HG03439 (cell line): ENCODE measurements at regions not wholly inside any gene's neighbourhood (a gene's known extent, or its start where the extent isn't known, plus 50 kb on each side); places are given as distances from the start of the nearest gene placed in this dataset.

Experiments used
- ATAC-seq: cut with Tn5 transposase; IDR thresholded peaks from one replicate; pipeline ENCODE4 v1.9.1; 2021; ENCODE audit warnings: mild to moderate bottlenecking, moderate library complexity; ENCODE audit not compliant: unreplicated experiment

DNA sequence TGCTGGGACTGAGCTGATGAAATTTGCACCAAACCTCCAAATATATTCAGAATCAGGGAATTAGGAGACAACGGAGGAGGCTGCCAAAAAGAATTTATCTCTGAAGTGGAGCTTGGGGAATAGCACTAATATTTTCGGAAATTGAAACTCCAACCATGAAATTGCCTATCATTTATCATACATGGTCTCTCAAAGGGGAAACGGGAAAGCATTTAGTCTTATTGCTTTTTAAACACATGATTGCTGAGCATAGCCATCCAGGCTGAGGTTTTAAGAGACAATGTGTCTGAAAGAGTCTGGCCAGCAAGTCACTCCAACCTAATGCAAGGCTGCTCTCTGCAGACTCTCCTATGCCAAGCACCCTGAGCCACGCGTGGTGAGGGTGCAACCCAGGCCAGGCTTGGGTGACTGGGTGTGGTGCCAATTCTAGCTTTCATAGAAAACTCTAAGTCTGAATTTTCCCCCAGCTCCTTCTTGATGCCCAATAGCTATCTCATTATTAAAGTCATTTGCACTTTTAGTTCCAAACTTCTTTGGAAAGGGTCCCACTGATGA is 200.2 kb downstream of the RPLP1 start:
- ATAC-seq: no peak

DNA sequence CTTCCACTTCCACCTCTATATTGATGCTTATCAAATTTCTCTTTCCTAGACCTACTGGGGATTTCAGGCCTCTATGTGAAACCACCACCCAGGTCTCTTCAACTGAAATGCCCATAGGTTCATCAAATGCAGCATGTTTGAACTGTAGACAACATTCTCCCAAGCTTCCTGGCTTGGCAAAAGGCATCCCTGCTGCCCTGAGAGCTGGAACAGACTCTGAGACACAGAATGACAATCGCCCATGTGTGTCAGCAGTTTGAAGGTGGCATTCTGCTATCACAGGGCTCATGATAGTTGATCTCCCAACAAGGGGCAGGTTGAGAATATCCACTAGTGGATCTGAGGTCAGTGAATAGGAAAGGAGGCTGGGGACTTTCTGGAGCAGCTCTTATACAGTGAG is 200.7 kb downstream of the RPLP1 start:
- no peak for ATAC-seq

DNA sequence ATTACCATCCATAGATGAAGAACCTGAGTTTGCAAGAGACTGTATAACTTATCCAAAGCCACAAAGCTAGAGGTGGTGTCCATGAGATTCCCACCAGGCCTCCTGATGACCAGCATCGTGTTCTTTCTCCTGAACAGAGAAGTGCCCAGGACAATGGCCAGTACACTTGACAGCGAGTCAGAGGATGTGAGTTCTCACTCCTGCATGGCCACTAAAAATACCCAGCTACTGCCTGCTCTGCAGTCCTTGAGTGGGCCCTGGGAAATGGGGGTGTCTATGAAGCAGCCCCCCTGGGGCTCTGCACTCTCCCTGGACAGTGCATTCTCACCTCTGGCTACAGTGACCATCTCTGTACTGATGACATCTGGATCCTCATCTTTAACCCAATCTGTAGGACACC is 201.2 kb downstream of the RPLP1 start:
- ATAC-seq: no peak

GRCh38 chr15:69656271-69657030 is 203.8 kb downstream of the RPLP1 start:
- no peak for ATAC-seq

DNA sequence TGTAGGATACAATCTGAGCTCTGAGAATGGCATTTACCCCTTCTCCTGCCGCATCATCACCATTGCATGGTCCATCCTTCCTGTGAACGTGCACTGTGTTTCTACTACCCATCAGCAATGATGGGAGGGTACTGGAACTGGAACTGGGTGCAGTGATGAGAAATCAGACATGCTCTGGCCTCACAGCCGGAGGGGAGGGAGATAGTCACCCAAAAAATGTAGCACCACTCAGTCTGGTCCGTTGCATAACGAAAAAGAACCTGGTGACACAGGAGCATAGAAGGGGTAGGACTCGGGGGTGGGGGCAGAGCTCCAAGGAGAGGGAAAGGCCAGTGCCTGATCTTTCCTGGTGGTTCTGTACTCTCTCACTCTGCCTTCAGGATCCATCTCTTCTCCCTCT is 205.0 kb downstream of the RPLP1 start:
- ATAC-seq: no peak

DNA sequence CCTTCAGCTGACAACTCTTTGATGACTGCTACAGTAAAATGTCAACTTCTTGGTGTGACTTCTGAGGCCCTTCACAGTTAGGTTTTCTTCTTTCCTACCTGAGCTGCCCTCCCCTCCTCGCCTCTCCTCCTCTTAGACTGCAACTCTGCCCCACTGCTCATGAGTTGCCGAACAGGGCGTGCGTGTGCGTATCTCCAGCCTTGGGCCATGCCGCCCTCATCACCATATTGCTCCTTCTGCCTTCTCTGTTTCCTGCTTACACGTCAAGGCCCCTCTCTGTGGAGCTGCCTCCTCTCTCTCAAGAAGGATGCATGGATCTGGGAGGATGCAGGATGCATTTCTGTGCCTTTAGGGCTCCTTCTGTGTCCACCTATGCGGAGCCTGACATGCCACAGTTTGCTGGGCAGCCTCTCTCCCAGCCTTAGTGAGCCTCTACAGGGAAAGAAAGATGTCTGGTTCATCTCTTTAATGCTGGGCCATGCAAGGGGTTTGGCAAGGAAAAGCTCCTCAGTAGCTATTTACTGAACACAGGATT is 205.9 kb downstream of the RPLP1 start:
- ATAC-seq: no peak

GRCh38 chr15:69659454-69660050 is 206.9 kb downstream of the RPLP1 start:
- no peak for ATAC-seq

GRCh38 chr15:69660114-69660513 is 207.5 kb downstream of the RPLP1 start:
- no peak for ATAC-seq

DNA sequence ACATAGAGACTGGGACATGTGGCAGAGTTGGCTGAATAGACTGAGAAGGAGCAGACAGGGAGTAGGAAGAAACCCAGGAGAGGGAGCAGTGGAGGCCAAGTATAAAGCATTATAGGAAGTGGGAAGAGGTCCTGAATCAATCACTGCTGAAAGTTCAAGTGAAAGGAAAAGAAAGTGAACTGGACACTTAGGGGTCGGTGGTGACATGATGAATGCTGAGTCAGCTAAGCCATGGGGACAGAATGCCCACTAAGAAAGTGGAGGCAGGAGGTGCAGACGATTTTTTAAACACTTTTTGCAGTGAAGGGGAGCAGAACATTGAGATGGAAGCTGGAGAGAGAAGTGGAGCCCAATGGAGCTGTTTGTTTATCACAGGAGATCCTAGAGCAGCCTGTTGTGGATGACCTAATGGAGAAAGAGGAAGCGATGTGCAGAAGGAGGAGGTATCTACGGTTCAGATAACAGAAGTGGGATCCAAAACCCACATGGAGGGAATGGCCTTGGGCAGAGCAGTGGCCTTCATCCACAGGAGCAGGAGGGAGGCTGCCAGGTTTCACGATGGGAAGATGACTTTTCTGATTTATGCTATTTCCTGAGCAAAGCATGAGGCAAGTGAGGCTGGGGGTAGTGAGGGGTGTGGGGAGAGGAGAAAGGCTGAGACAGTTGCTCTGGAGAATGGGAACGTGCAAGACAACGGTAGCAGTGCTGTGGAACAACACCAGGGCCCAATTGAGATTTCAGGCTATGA is 208.2 kb downstream of the RPLP1 start:
- ATAC-seq: no peak

- no peak for ATAC-seq
Measured at GRCh38 chr15:69661446-69661845, 208.8 kb downstream of the RPLP1 start.

DNA sequence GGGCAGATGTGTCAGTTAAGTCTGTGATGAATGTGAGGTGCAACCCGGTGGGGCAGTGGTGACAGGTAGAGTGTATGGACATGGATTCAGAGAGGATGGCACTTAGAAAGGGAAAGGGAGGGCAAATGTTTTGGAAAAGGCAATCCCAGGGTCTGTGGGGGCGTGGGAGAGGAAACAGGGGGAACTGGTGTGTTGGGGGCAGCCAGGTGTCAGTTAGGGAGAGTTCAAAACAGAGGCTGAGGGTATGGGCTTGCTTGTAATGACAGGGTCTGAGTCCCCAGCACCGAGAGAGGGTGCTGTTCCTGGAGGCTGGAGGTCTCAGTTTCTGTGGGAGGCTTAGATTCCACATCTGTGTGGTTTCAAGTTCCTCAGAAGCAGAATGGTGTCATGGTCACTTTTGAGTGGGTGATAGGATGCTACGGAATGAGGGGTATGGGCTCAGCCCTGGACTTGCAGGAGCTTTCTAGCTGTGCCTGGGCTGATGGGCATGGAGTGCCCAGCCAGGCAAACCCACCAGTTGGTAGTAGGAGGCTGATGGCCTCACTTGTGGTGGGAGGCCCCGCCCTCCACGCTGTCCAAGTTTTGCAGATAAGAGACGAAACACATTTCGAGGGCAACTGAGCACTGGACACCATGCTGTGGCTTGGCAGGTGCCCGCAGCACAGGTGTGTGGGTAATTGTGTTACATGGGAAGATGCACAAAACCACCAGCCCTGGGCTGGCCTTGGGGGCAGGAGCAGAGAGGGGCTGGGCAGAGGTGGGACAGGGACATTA is 209.4 kb downstream of the RPLP1 start:
- no peak for ATAC-seq

- no peak for ATAC-seq
Measured at GRCh38 chr15:69662645-69663000, 210.0 kb downstream of the RPLP1 start.

DNA sequence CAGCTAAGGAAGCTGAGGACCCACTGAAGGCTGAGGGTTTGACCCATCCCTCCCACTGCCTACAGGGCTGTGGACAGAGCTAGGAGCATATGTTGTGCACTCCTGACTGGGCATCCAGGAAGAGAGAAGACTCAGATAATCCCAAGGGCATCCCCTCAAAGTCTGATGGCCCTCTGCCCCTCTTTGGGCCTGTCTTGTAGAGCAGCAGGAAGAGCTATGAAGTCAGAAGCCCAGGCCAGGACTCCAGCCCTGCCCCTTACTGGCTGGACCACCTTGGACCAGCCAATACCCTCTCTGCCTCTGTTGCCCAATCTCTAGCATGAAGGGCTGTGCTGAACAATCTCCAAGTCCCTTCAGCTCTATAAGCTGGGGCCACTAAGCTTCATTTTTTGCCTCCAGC is 210.8 kb downstream of the RPLP1 start:
- ATAC-seq: no peak

GRCh38 chr15:69663982-69664381 is 211.4 kb downstream of the RPLP1 start:
- no peak for ATAC-seq

DNA sequence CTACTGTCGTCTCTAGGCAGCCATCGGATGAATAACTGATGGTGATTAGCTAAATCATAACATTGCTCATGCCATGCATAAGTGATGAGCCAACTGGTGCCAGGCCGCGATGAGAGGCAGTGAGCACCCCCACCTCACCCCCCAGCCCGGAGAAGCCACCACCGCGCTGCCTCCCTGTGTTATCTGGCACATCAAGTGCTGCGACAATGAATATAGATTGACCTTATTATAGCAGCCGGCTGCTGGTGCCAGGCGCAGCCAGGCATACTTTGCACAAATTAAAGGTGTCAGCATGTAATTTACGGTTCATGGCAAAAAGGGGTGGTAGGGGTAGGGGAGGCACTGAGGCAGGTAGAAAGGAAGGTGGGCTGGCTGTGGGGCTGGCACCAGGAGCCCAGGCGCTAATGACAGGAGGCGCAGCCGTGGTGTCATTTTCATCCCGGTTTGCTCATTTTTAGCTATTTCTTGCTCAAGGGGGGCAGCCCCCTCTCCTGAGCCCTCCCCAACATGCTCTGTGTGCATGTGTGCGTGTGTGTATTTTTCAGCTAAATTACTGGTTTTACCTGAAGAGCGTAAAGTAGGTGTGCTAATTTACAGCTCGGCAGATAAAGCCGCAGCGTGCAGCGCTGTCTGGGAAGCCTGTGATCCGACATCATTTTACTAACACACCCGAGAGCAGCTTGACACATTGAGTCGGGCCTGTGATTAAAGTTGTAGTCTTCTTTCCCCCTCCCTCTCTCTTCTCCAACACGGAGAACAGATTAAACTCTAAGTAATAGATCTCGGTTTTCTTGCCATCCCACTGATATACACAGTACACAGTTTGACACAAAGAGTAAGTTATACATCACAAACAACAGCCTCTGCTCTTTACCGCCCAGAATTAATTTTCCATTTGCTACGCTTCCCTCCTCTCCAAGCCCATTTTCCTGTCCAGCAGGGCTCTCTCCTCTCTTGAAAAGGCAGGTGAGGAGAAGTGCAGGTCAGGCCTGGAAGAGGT is 212.3 kb downstream of the RPLP1 start:
- no peak for ATAC-seq

GRCh38 chr15:69665641-69666111 is 213.1 kb downstream of the RPLP1 start:
- no peak for ATAC-seq

DNA sequence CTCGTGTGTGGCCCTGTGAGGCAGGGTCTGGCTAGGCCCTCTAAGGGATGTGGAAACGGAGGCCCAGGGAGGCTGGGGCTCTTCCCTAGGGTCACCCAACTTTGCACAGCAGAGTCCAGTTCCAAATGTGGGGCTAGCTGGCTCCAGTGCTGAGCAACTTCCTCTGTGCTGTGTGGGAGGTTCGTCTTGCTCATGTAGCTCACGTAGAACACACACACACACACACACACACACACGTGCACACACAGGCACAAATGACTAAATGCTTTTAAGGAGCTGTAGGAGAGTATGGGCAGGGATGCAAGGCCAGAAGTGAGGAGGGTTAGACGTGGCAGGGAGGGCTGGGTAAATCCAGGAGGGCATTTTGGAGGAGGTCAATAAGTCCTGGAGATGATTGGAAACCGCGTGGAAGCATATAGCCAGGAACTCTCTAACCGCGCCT is 213.8 kb downstream of the RPLP1 start:
- ATAC-seq: no peak

- ATAC-seq: no peak
Measured at GRCh38 chr15:69666921-69667811, 214.5 kb downstream of the RPLP1 start.
